HEK293 (cell line): ENCODE measurements at regions not wholly inside any gene's neighbourhood (a gene's known extent, or its start where the extent isn't known, plus 50 kb on each side); places are given as distances from the start of the nearest gene placed in this dataset.

Experiments
- CTCF ChIA-PET: fragments of 350-600 bp; formaldehyde crosslinking; extraction: SDS; loops from one replicate; lab custom pipeline; 2021; ENCODE audit warnings: antibody characterized with exemption; lab: Yijun Ruan, JAX
- POLR2A ChIA-PET: fragments of 300-600 bp; formaldehyde crosslinking; extraction: SDS; loops from one replicate; lab custom pipeline; 2020; ENCODE audit warnings: antibody characterized with exemption, inconsistent platforms; lab: Yijun Ruan, JAX
- H3K27ac ChIP-seq: fragments of 200-500 bp; sonication (Bioruptor generic); 2 replicates; pipeline ENCODE4 v1.5.1; 2014; ENCODE audit warnings: low read depth, low read length, control low read depth, inconsistent platforms; ENCODE audit errors: extremely low read depth
- H3K36me3 ChIP-seq, 2 experiments: fragments of 200-500 bp in 1 of 2; sonication (Bioruptor generic) in 1 of 2; 1 replicate in 1 of 2; 2 replicates in 1 of 2; pipeline ENCODE4 v1.5.1; 2014 to 2017; ENCODE audit warnings: inconsistent platforms in 2 of 2, low read length in 2 of 2; ENCODE audit not compliant: control insufficient read depth in 2 of 2, insufficient read depth in 1 of 2
- H3K4me1 ChIP-seq: fragments of 200-500 bp; sonication (Bioruptor generic); 2 replicates; pipeline ENCODE4 v1.5.1; 2014; ENCODE audit warnings: mild to moderate bottlenecking, low read length, inconsistent platforms; ENCODE audit not compliant: control insufficient read depth, insufficient read depth
- H3K4me3 ChIP-seq: 2 replicates; pipeline ENCODE4 v1.5.1; 2011; ENCODE audit warnings: low read depth, mild to moderate bottlenecking, control low read depth, low read length, moderate library complexity
- H3K9me3 ChIP-seq: fragments of 200-500 bp; sonication (Bioruptor generic); 2 replicates; pipeline ENCODE4 v1.5.1; 2014; ENCODE audit warnings: low read depth, low read length, inconsistent platforms; ENCODE audit not compliant: control insufficient read depth, insufficient read depth
- GLIS1 ChIP-seq: fragments of 450-650 bp; formaldehyde crosslinking; IDR thresholded peaks from 2 replicates; pipeline ENCODE4 v1.5.1; 2016; ENCODE audit warnings: missing biosample characterization, missing genetic modification characterization
- INSM2 ChIP-seq: fragments of 450-650 bp; formaldehyde crosslinking; IDR thresholded peaks from 2 replicates; pipeline ENCODE4 v1.5.1; 2016; ENCODE audit warnings: missing biosample characterization, missing genetic modification characterization
- PRDM1 ChIP-seq: fragments of 450-650 bp; formaldehyde crosslinking; IDR thresholded peaks from 2 replicates; pipeline ENCODE4; 2016; ENCODE audit warnings: missing biosample characterization, missing genetic modification characterization
- PRDM10 ChIP-seq: fragments of 450-650 bp; formaldehyde crosslinking; IDR thresholded peaks from 2 replicates; pipeline ENCODE4 v1.5.1; 2016; ENCODE audit warnings: missing biosample characterization, missing genetic modification characterization
- SCRT2 ChIP-seq: fragments of 450-650 bp; formaldehyde crosslinking; IDR thresholded peaks from 2 replicates; pipeline ENCODE4 v1.5.1; 2016; ENCODE audit warnings: missing biosample characterization, missing genetic modification characterization
- TRIM28 ChIP-seq: IDR thresholded peaks from 2 replicates; pipeline ENCODE4 v1.6.1; 2011; ENCODE audit warnings: low read length, control low read depth, borderline replicate concordance
- ZBTB11 ChIP-seq: fragments of 450-650 bp; formaldehyde crosslinking; conservative IDR thresholded peaks from 2 replicates; pipeline ENCODE4 v1.5.1; 2016; ENCODE audit warnings: low read depth, missing biosample characterization, missing genetic modification characterization
- ZBTB49 ChIP-seq: fragments of 450-650 bp; formaldehyde crosslinking; IDR thresholded peaks from 2 replicates; pipeline ENCODE4 v1.5.1; 2016; ENCODE audit warnings: missing biosample characterization, missing genetic modification characterization, low read depth
- ZBTB6 ChIP-seq: fragments of 450-650 bp; formaldehyde crosslinking; IDR thresholded peaks from 2 replicates; pipeline ENCODE4 v1.5.1; 2017; ENCODE audit warnings: missing biosample characterization, missing genetic modification characterization
- ZIC2 ChIP-seq: fragments of 450-650 bp; formaldehyde crosslinking; IDR thresholded peaks from 2 replicates; pipeline ENCODE4 v1.5.1; 2016; ENCODE audit warnings: missing biosample characterization, missing genetic modification characterization
- ZNF112 ChIP-seq: fragments of 450-650 bp; formaldehyde crosslinking; IDR thresholded peaks from 2 replicates; pipeline ENCODE4 v1.5.0; 2017; ENCODE audit warnings: missing biosample characterization, missing genetic modification characterization
- ZNF26 ChIP-seq: fragments of 450-650 bp; formaldehyde crosslinking; IDR thresholded peaks from 2 replicates; pipeline ENCODE4 v1.5.1; 2016; ENCODE audit warnings: missing biosample characterization, missing genetic modification characterization
- ZNF37A ChIP-seq: fragments of 450-650 bp; IDR thresholded peaks from 2 replicates; pipeline ENCODE4 v1.5.1; 2018; ENCODE audit warnings: missing biosample characterization, missing genetic modification characterization
- ZNF449 ChIP-seq: fragments of 450-650 bp; formaldehyde crosslinking; IDR thresholded peaks from 2 replicates; pipeline ENCODE4 v1.5.1; 2017; ENCODE audit warnings: missing biosample characterization, mild to moderate bottlenecking, missing genetic modification characterization, moderate library complexity
- ZNF571 ChIP-seq: fragments of 450-650 bp; formaldehyde crosslinking; IDR thresholded peaks from 2 replicates; pipeline ENCODE4 v1.5.0; 2017; ENCODE audit warnings: missing biosample characterization, missing genetic modification characterization

- CTCF ChIA-PET, result no interaction called here
Observed at GRCh38 chr9:16930578-16930977, 60.1 kb upstream of the BNC2 start.

GRCh38 chr9:16928179-16928945, 57.9 kb upstream of the BNC2 start:
- no peak overlapping the region for H3K4me3 ChIP-seq
- ChIA-PET POLR2A (no interaction called here), CTCF (interaction anchor here (0.7 to 1.2 kb wide), 2 partner anchors 961 to 1455 kb away, joined by 3 read pairs; no protein-coding TSS in a partner anchor)
- H3K36me3 ChIP-seq, result no peaks in the 10 kb centered on the region
- no peaks in the 10 kb centered on the region for H3K4me1 ChIP-seq
- no peaks in the 10 kb centered on the region for H3K9me3 ChIP-seq
- no peak overlapping the region for H3K27ac ChIP-seq
- no peak for TF ChIP-seq PRDM1 (tag by site-specific recombination)
- no peak for TF ChIP-seq ZBTB49 (tag by site-specific recombination)
- no peak for TF ChIP-seq ZNF37A
- TF ChIP-seq PRDM10, result 0 out of 2 replicates have a peak, but pooled peaks have one; percentile 10
- no peak for TF ChIP-seq ZBTB11 (tag by site-specific recombination)
- peak; percentile 33; the same call in 1 of the 2 replicates for TF ChIP-seq GLIS1
- peak; percentile 96 for TF ChIP-seq ZNF449

More at GRCh38 chr9:16930578-16930977, 60.1 kb upstream of the BNC2 start:
- Histone ChIP-seq H3K36me3 (no peaks in the 10 kb centered on the region), H3K4me3 (no peak overlapping the region), H3K9me3 (no peaks in the 10 kb centered on the region), H3K4me1 (no peaks in the 10 kb centered on the region), H3K27ac (no peak overlapping the region)
- POLR2A ChIA-PET, result no interaction called here
- TF ChIP-seq ZBTB6 (tag by site-specific recombination) (no peak), SCRT2 (tag by site-specific recombination) (no peak), ZNF571 (tag by site-specific recombination) (no peak), INSM2 (no peak), ZIC2 (tag by site-specific recombination) (no peak), TRIM28 (no peak), ZNF26 (tag by site-specific recombination) (no peak), ZNF112 (no peak)
